SK-N-MC (cell line): ENCODE measurements at regions not wholly inside any gene's neighbourhood (a gene's known extent, or its start where the extent isn't known, plus 50 kb on each side); places are given as distances from the start of the nearest gene placed in this dataset.

Experiments used
- DNase-seq: peaks from one replicate; pipeline ENCODE4 v3.0.0-alpha.2; 2011; ENCODE audit warnings: low read depth, low spot score
- H3K27ac ChIP-seq: fragments of 200-600 bp; sonication (generic); 2 replicates; pipeline ENCODE4 v1.5.1; 2016; ENCODE audit warnings: mixed run types
- H3K36me3 ChIP-seq: fragments of 200-600 bp; sonication (generic); 2 replicates; pipeline ENCODE4 v1.6.1; 2017; ENCODE audit warnings: antibody characterized with exemption, low read length, mixed read lengths; ENCODE audit not compliant: insufficient read depth
- H3K4me3 ChIP-seq: fragments of 200-600 bp; sonication (generic); 2 replicates; pipeline ENCODE4 v1.5.1; 2016
- H3K9ac ChIP-seq: fragments of 200-600 bp; sonication (generic); 2 replicates; pipeline ENCODE4 v1.8.0; 2017; ENCODE audit warnings: mixed run types, mixed read lengths; ENCODE audit not compliant: insufficient read length
- H3K9me3 ChIP-seq: fragments of 200-600 bp; sonication (generic); 2 replicates; pipeline ENCODE4 v1.6.1; 2017; ENCODE audit warnings: low read depth, mild to moderate bottlenecking, antibody characterized with exemption, low read length, moderate library complexity, mixed read lengths
- EZH2 ChIP-seq: fragments of 200-600 bp; sonication (generic); IDR thresholded peaks from one replicate; pipeline ENCODE4 v1.6.1; 2017; ENCODE audit warnings: antibody characterized with exemption
- FOXP2 ChIP-seq: optimal IDR thresholded peaks from 2 replicates; pipeline ENCODE3; 2011; ENCODE audit warnings: mild to moderate bottlenecking, moderate library complexity; ENCODE audit not compliant: insufficient read depth; ENCODE audit errors: extremely low read length, control extremely low read depth
- POLR2AphosphoS5 ChIP-seq: IDR thresholded peaks from 2 replicates; pipeline ENCODE4 v1.6.1; 2012; ENCODE audit warnings: mild to moderate bottlenecking, low read depth, low read length, borderline replicate concordance

- Histone ChIP-seq H3K27ac (no peak overlapping the region), H3K36me3 (no peaks in the 10 kb centered on the region), H3K4me3 (no peak overlapping the region), H3K9me3 (no peaks in the 10 kb centered on the region), H3K9ac (no peak overlapping the region)
- DNase-seq, result no peak
- TF ChIP-seq FOXP2, result no peak
- TF ChIP-seq EZH2, result no peak
- TF ChIP-seq POLR2AphosphoS5, result no peak
These were observed 1274.0 kb upstream of the C9orf72 start for GRCh38 chr9:28847331-28847730.

GRCh38 chr9:28848671-28849070, 1275.4 kb upstream of the C9orf72 start:
- Histone ChIP-seq H3K9me3 (no peaks in the 10 kb centered on the region), H3K36me3 (no peaks in the 10 kb centered on the region), H3K9ac (no peak overlapping the region), H3K27ac (no peak overlapping the region), H3K4me3 (no peak overlapping the region)
- no peak for TF ChIP-seq POLR2AphosphoS5
- TF ChIP-seq EZH2, result no peak
- no peak for TF ChIP-seq FOXP2
- DNase-seq, result no peak

GRCh38 chr9:28853477-28853876, 1280.2 kb upstream of the C9orf72 start:
- TF ChIP-seq POLR2AphosphoS5 (no peak), FOXP2 (no peak), EZH2 (no peak)
- DNase-seq, result no peak
- Histone ChIP-seq H3K27ac (no peak overlapping the region), H3K4me3 (no peak overlapping the region), H3K9me3 (no peaks in the 10 kb centered on the region), H3K36me3 (no peaks in the 10 kb centered on the region), H3K9ac (no peak overlapping the region)

GRCh38 chr9:28866951-28867350, 1293.7 kb upstream of the C9orf72 start:
- peak; percentile 24 for DNase-seq
- no peak overlapping the region for H3K9ac ChIP-seq
- H3K27ac ChIP-seq, result peak overlapping the region; percentile 23; the same call in 1 of the 2 replicates
- H3K9me3 ChIP-seq, result no peaks in the 10 kb centered on the region
- TF ChIP-seq FOXP2 (no peak), POLR2AphosphoS5 (no peak), EZH2 (no peak)
- no peaks in the 10 kb centered on the region for H3K36me3 ChIP-seq
- H3K4me3 ChIP-seq, result no peak overlapping the region

- Histone ChIP-seq H3K9ac (no peak overlapping the region), H3K27ac (no peak overlapping the region), H3K9me3 (no peaks in the 10 kb centered on the region), H3K36me3 (no peaks in the 10 kb centered on the region), H3K4me3 (no peak overlapping the region)
- TF ChIP-seq FOXP2, result no peak
- no peak for TF ChIP-seq POLR2AphosphoS5
- TF ChIP-seq EZH2, result no peak
- no peak for DNase-seq
These were observed 1295.1 kb upstream of the C9orf72 start for GRCh38 chr9:28868228-28868990.

GRCh38 chr9:28882529-28882928, 1309.2 kb upstream of the C9orf72 start:
- TF ChIP-seq POLR2AphosphoS5, result no peak
- TF ChIP-seq FOXP2, result no peak
- TF ChIP-seq EZH2, result no peak
- Histone ChIP-seq H3K36me3 (no peaks in the 10 kb centered on the region), H3K9ac (no peak overlapping the region), H3K4me3 (no peak overlapping the region), H3K27ac (no peak overlapping the region), H3K9me3 (no peaks in the 10 kb centered on the region)
- no peak for DNase-seq

GRCh38 chr9:28883234-28883633, 1310.0 kb upstream of the C9orf72 start:
- TF ChIP-seq POLR2AphosphoS5, result no peak
- no peak overlapping the region for H3K27ac ChIP-seq
- no peak overlapping the region for H3K9ac ChIP-seq
- no peaks in the 10 kb centered on the region for H3K36me3 ChIP-seq
- DNase-seq, result no peak
- no peak overlapping the region for H3K4me3 ChIP-seq
- H3K9me3 ChIP-seq, result no peaks in the 10 kb centered on the region

GRCh38 chr9:28887188-28887884, 1314.1 kb upstream of the C9orf72 start:
- TF ChIP-seq EZH2, result no peak
- no peak for TF ChIP-seq FOXP2
- TF ChIP-seq POLR2AphosphoS5, result no peak
- DNase-seq, result no peak
- no peak overlapping the region for H3K4me3 ChIP-seq
- H3K9me3 ChIP-seq, result no peaks in the 10 kb centered on the region
- H3K27ac ChIP-seq, result no peak overlapping the region
- H3K36me3 ChIP-seq, result no peaks in the 10 kb centered on the region
- no peak overlapping the region for H3K9ac ChIP-seq

- Histone ChIP-seq H3K4me3 (no peak overlapping the region), H3K9me3 (no peaks in the 10 kb centered on the region), H3K27ac (no peak overlapping the region), H3K36me3 (no peaks in the 10 kb centered on the region), H3K9ac (no peak overlapping the region)
- no peak for TF ChIP-seq EZH2
- TF ChIP-seq POLR2AphosphoS5, result no peak
- TF ChIP-seq FOXP2, result no peak
- no peak for DNase-seq
These were observed 1315.5 kb upstream of the C9orf72 start for GRCh38 chr9:28888806-28889205.
